Gastroesophageal sphincter (tissue), 4 donors: ENCODE measurements at regions not wholly inside any gene's neighbourhood (a gene's known extent, or its start where the extent isn't known, plus 50 kb on each side); places are given as distances from the start of the nearest gene placed in this dataset.

Source experiments
- ATAC-seq: fragments of 150-250 bp; one replicate; pipeline ENCODE4 v1.9.1; 2016; ENCODE audit warnings: mild to moderate bottlenecking, moderate library complexity
- H3K27ac ChIP-seq, 4 donors: fragments of 200-600 bp; sonication (generic) in 3 of 4; 1 replicate in 3 of 4; 2 replicates in 1 of 4; pipeline ENCODE4 v1.5.1; 2016 to 2019
- H3K27me3 ChIP-seq: fragments of 200-600 bp; sonication (generic); one replicate; pipeline ENCODE4 v1.5.1; 2019
- H3K36me3 ChIP-seq, 2 donors: fragments of 200-600 bp; sonication (generic); one replicate each; pipeline ENCODE4 v1.5.1; 2019; ENCODE audit warnings: control low read depth in 1 of 2
- H3K4me1 ChIP-seq, 3 donors: fragments of 200-600 bp; sonication (generic); 1 replicate in 2 of 3; 2 replicates in 1 of 3; pipeline ENCODE4 v1.5.1; 2016 to 2019; ENCODE audit warnings: control low read depth in 2 of 3
- H3K4me3 ChIP-seq, 2 donors: fragments of 200-600 bp; sonication (generic); one replicate each; pipeline ENCODE4 v1.5.1; 2019; ENCODE audit warnings: mild to moderate bottlenecking in 1 of 2, moderate library complexity in 1 of 2
- H3K9me3 ChIP-seq, 3 donors: fragments of 200-600 bp; sonication (generic); one replicate each; pipeline ENCODE4 v1.5.1; 2017 to 2019; ENCODE audit warnings: control low read depth in 2 of 3
- EP300 ChIP-seq: sonication (generic); formaldehyde crosslinking; IDR thresholded peaks from one replicate; pipeline ENCODE4 v1.6.1; 2017; ENCODE audit warnings: antibody characterized with exemption, mild to moderate bottlenecking
- POLR2A ChIP-seq, 2 donors: fragments of 450-650 bp; IDR thresholded peaks; one replicate each; pipeline ENCODE4 v1.6.1; 2017; ENCODE audit warnings: antibody characterized with exemption in 2 of 2, mild to moderate bottlenecking in 2 of 2, moderate library complexity in 1 of 2
- POLR2AphosphoS5 ChIP-seq: sonication (generic); formaldehyde crosslinking; IDR thresholded peaks from one replicate; pipeline ENCODE4 v1.6.1; 2017; ENCODE audit warnings: antibody characterized with exemption
- WGBS, 2 donors: methylation state at CpG; one replicate each; pipeline ENCODE4 v1.1.5; 2018; ENCODE audit warnings: low coverage in 1 of 2; 5-methylcytosine and 5-hydroxymethylcytosine counted together
- TF ChIP-seq, protein P1 (sequence below), 4 experiments: fragments of 200-600 bp in 2 of 4; fragments of 450-650 bp in 2 of 4; sonication (generic) in 1 of 4; IDR thresholded peaks; one replicate each; pipeline ENCODE4 v1.5.1; 2017 to 2019; ENCODE audit warnings: antibody characterized with exemption in 4 of 4, mild to moderate bottlenecking in 2 of 4, moderate library complexity in 2 of 4

DNA sequence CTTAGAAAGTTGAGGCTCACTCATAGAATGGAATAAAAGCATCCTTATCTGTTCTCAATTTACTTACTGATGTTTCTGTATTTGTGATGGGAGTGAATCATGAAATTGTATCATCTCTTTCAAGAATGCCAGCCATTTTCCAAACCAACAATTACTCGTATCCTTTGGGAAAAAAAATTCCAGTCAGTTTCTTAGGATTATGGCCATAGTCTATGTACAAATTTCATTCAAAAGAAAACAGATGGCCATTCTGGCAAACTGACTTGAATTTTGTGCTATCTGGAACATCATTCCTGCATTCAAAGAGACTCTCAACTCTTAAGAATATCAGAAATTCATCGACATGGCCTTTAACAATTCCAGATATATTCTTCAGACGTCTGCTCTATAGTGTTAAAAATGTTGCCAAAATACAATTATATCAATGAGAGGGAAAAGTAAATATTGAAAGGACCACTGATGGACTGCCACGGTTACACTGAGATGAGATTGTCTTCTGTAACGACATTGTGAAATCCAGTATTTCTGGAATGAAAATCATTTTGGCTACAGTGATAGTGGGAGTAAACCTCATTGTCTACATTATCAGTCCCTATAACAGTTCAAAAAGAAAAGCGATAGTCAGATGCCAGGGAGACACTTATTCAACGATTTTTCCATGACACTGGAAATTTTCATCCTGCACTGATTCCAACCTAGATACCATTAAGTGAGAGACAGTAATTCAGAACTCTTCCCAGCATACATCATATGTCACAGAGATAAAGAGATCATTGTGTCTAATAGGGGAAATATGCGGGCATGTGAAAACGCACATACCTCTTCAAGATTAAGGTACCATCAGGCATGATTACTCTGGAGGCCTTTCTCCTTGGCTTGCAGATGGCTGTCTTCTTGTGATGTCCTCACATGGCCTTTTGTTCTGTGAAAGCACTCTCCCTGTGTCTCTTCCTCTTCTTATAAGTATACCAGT lies 953.8 kb upstream of the ALCAM start:
- H3K9me3 ChIP-seq: no peaks in the 10 kb centered on the region
- H3K4me3 ChIP-seq: no peak overlapping the region
- no peak overlapping the region for H3K27ac ChIP-seq
- H3K27me3 ChIP-seq: no peaks in the 10 kb centered on the region
- 65 to 66% methylated on average over 6 to 9 of the region's 9 CpGs for WGBS, 2 donors
- H3K36me3 ChIP-seq: no peaks in the 10 kb centered on the region
- ATAC-seq: no peak
- TF ChIP-seq POLR2AphosphoS5 (no peak), POLR2A (IDR thresholded peaks at IDR 0.05) (no peak), EP300 (no peak)
- TF ChIP-seq, protein P1, sequence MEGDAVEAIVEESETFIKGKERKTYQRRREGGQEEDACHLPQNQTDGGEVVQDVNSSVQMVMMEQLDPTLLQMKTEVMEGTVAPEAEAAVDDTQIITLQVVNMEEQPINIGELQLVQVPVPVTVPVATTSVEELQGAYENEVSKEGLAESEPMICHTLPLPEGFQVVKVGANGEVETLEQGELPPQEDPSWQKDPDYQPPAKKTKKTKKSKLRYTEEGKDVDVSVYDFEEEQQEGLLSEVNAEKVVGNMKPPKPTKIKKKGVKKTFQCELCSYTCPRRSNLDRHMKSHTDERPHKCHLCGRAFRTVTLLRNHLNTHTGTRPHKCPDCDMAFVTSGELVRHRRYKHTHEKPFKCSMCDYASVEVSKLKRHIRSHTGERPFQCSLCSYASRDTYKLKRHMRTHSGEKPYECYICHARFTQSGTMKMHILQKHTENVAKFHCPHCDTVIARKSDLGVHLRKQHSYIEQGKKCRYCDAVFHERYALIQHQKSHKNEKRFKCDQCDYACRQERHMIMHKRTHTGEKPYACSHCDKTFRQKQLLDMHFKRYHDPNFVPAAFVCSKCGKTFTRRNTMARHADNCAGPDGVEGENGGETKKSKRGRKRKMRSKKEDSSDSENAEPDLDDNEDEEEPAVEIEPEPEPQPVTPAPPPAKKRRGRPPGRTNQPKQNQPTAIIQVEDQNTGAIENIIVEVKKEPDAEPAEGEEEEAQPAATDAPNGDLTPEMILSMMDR (IDR thresholded peaks at IDR 0.05): no peak
- H3K4me1 ChIP-seq: no peaks in the 10 kb centered on the region

DNA sequence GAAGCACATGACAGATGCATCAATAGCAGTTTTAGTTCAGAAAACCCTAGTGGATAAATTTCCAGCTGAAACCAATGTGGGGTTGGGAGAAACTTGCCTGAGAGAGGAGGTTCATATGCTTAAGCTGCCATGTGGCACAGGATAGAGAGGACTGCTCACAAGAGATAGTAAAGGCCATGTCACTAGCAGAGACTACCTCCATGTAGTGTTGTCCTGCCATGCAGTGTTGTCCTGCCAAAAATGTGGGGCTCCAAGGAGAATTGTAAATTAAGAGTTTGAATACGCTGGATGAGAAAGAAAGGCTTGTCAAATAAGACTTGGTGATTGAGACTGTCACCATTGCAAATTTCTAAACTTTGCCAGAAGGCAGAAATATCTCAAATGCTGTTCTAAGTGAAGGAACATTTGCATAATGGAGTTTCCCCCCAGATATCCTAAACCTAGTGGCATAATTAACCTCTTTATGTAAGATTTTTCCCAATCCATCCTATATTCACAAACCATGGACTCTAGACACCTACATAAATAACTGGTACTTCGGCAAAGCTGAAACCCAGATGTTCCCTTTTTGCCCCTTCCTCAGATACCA lies 938.3 kb upstream of the ALCAM start:
- no peaks in the 10 kb centered on the region for H3K27me3 ChIP-seq
- H3K9me3 ChIP-seq: no peaks in the 10 kb centered on the region
- H3K4me3 ChIP-seq: no peak overlapping the region
- ATAC-seq: no peak
- no peaks in the 10 kb centered on the region for H3K36me3 ChIP-seq
- no peaks in the 10 kb centered on the region for H3K4me1 ChIP-seq
- 77 to 81% methylated on average over 2 of the region's 2 CpGs for WGBS, 2 donors
- no peak overlapping the region for H3K27ac ChIP-seq
- TF ChIP-seq POLR2AphosphoS5 (no peak), EP300 (no peak), POLR2A (IDR thresholded peaks at IDR 0.05) (no peak)
- TF ChIP-seq, protein P1 (IDR thresholded peaks at IDR 0.05): no peak

DNA sequence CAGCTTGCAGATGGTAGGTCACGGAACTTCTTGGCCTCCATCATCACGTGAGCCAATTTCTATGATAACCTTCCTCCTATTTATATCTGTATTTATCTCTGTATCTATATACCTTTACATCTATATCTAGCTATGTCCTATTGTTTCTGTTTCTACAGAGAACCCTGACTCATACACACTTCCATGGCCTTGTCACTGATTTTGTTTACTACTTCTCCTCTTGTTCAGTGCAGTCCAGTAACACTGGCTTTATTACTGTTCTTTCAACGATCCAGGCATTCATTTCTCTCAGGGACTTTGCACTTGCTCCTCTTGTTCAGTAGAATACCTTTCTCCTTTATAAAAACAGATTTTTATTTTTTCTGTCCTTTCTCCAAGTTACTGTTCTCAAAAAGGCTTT lies 937.0 kb upstream of the ALCAM start:
- Histone ChIP-seq H3K27ac (no peak overlapping the region), H3K4me1 (no peaks in the 10 kb centered on the region), H3K9me3 (no peaks in the 10 kb centered on the region), H3K4me3 (no peak overlapping the region), H3K36me3 (no peaks in the 10 kb centered on the region), H3K27me3 (no peaks in the 10 kb centered on the region)
- WGBS, 2 donors: 69 to 87% methylated on average over 3 of the region's 3 CpGs
- no peak for ATAC-seq
- TF ChIP-seq POLR2A (IDR thresholded peaks at IDR 0.05) (no peak), EP300 (no peak), POLR2AphosphoS5 (no peak)
- TF ChIP-seq, protein P1 (IDR thresholded peaks at IDR 0.05): no peak

DNA sequence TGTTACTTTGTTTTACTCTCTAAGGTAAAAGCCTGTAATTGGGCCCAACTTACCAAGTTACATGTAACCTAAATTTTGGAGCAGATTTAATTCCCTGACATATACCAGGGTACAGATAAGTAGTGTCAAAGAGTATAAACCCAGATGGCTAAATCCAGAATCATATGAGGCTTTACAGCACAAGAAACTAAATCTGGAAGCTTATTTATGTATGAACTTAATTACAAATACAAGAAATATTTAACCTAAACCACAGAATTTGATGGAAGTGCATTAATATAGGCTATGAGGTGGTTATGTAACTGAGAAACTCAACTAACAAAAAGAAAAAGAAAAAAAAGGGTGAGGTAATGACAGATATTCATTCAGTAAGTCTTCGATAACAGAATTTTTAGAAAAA lies 930.2 kb upstream of the ALCAM start:
- no peak for ATAC-seq
- no peak for TF ChIP-seq POLR2AphosphoS5
- TF ChIP-seq, protein P1 (IDR thresholded peaks at IDR 0.05): no peak
- no peak for TF ChIP-seq EP300
- TF ChIP-seq POLR2A (IDR thresholded peaks at IDR 0.05): no peak
- Histone ChIP-seq H3K4me3 (no peak overlapping the region), H3K27me3 (no peaks in the 10 kb centered on the region), H3K9me3 (no peaks in the 10 kb centered on the region), H3K4me1 (peaks cover 0 to 11% (median 0%) of the 10 kb centered on the region in 3 donors), H3K27ac (no peak overlapping the region), H3K36me3 (no peaks in the 10 kb centered on the region)
- 71 to 83% methylated on average over 1 of the region's 1 CpG for WGBS, 2 donors
